HCEC 1CT (cell line): ENCODE measurements at regions not wholly inside any gene's neighbourhood (a gene's known extent, or its start where the extent isn't known, plus 50 kb on each side); places are given as distances from the start of the nearest gene placed in this dataset.

Experiments used
- DNase-seq: peaks from one replicate; pipeline ENCODE4 v3.0.0-alpha.2; 2017

DNA sequence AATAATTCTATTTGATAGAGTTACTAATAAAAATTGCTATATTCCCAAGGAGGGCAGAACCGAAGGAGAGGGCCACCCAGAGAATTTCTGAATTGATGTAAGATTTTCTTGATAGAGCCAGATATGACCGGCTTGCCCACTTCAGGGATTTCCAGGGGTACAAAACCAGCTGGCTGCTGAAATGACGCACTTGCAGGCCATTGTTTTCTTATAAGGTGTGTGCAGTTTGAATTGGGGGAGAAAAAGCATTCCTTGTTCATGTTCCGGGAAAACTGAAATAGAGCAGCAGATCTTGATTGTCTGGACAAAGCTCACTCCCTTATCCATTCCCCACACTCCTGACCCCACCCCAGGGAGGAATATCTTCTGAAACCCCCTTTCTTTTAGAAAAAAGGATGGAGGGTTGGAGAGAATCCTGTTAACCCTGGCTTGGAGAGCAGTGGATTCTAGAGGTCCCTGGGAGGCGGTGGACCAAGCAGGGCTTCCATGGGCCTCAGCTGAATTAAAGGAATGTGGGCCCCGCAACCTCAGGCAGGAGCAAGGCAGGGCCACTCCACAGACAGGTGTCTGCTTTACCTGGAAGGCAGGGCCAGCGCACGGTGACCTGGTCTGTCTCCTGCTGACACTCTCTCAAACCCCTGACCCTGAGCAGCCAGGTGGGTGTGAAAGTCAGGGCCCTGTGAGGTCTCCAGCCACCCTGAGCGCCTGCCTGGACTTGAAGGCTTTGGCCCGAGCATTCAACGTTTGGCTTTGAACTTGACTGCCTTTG, 96.4 kb downstream of the TMEM170B start:
- DNase-seq, result no peak

DNA sequence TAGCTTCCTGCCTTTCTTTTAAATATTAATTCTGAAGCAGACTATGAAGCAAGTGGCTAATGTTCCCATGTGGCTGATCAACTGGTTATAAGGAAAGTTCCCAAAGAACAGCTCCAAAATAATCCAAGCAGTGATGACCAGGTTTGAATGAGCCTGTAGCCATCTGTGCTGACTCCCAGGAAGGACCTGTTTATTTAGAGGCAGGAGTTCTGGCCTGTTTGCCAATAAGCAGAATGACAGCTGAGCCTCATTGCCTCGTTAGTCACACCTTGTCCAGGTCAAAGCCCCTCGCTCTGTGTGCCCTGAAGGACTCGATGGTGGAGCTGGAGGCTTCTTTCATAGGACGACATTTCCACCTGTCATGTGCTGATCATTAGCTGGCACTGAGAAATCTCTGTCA, 97.4 kb downstream of the TMEM170B start:
- DNase-seq, result no peak

DNA sequence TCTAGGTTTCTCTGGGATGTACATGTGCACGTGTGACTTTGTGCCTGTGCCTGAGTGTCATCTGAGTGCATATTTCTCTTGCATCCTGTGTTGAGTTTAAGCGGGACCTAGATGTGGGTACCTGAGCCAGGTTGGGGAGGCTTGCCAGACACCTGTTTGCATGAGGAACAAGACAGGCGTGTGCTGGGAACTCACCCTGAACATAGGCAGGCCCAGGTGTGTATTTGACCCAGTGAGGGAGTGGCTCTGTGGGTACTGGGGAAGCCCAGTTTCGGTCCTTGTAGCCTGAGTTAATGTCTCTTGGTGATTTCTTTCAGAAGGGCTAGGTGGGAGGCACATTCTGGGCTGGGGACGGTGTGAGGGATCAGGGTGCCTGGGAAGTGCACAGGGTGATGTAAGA, 98.6 kb downstream of the TMEM170B start:
- no peak for DNase-seq

DNA sequence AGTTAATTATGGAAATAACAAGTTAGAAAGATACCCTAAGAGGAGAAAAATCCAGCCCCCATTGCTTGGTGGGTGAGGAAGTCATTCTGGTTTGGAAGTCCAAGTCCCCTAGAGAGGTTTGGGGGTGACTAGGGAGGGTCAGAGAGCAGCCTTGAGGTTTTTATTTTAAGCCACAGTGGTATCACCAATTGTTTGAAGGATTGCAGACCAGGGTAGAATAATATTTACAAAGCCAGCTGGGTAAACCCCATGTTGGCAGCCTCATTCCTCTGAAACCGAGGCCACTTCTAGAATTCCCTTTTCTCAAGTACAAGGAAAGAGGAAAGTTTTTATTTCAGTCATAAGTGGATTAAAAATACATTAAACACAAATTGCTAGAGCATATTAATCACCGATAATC, 99.7 kb downstream of the TMEM170B start:
- no peak for DNase-seq

DNA sequence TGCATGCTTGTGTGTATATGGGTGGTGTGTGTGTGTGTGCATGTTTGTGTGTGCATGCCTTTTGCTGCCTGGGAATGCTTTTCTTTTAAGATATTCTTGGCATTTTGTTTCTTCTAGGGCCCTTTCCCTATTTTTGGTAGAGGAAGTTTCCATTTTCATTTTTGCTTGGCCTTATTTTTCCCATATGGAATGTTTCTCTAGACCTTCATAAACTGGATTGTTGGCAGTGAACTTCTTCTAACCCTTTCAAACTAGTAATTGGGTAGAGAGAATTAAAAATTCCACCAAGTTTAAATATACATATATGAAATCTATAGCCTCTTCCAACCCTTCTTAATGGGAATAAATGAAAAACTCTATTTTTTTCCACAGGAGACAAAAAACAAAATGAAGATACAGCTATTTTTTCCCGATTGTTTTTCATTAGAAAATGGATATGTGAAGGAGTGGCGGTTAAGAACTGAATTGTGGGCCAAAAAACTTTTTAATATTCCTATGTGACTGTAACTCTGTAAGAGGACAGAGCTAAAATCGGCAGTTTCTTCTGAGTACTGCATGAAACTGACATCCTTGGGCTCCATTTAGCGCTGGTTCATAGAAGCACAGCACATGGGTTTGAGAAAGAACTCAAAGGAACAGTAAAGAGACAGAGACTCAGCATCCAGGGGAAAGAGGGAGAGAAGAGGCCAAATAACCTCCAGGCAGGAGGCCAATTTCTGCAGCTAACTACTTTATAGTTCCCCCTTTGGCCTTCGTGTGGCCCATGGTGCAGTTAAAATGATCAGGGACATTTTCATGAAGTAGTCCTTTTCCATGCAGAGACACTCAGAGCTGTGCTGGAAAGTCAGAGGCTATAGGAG, 102.1 kb downstream of the TMEM170B start:
- DNase-seq, result no peak

DNA sequence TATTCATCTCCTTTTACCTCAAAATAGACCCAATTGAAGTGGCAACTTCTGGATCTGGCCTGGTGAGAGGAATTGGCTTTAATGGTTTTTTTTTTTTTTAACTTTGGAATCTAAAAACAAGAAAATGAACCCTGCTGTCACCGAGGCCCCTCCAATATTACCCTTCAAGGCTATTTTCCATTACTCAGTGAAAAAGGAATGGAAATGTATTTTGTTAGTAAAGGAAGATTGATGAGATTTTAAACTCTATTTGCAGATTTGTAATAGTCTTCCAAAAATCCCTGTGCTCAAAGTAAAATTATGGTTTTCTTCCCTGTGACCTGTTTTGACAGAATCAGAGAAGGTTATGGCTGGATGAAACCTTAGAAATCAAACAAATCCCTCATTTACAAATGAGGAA, 102.9 kb downstream of the TMEM170B start:
- DNase-seq, result no peak

DNA sequence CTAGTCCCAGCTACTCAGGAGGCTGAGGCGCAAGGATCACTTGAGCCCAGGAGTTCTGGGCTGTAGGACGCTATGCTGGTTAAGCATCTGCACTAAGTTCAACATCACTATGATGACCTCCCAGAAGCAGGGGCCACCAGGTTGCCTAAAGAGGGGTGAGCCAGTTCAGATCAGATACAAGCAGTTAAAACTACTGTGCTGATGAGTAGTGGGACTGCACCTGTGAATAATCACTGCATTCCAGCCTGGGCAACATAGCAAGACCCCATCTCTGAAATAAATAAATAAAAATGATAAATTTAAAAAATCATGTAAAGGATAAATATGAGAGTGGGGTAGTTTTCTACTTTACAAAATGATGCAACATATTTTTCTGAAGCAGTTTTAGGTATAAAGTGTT, 106.5 kb downstream of the TMEM170B start:
- no peak for DNase-seq

DNA sequence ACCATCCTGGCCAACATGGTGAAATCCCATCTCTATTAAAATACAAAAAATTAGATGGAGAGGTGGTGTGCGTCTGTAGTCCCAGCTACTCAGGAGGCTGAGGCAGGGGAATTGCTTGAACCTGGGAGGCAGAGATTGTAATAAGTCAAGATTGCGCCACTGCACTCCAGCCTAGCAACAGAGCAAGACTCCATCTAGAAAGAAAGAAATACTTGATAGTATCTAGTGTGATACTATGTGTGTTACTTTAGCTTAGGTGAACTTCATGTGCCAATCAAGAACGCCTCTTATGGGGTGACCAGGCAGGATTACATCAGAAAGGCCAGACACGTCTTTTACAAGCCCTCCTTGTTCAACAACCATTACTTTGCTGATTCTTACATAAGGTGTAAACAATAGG, 107.1 kb downstream of the TMEM170B start:
- DNase-seq, result no peak

DNA sequence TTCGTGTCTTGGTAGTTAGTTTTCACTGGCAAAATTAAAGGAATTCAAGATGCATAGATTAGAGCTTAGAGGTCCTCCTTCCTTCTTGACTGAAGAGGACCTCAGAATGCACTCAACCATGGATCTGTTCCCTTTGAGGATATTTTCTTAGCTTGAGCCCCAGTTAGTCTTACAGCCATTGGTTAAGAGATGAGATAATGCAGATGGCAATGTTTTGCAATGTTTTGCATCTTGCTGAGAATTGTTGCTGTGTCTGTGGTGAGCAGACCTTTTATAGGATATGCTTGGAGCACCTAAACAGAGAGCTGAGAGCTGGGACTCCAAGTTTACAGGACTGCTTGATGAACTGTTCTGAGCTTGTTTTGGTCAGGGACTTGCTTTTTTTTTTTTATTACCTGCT, 107.5 kb downstream of the TMEM170B start:
- DNase-seq, result no peak

DNA sequence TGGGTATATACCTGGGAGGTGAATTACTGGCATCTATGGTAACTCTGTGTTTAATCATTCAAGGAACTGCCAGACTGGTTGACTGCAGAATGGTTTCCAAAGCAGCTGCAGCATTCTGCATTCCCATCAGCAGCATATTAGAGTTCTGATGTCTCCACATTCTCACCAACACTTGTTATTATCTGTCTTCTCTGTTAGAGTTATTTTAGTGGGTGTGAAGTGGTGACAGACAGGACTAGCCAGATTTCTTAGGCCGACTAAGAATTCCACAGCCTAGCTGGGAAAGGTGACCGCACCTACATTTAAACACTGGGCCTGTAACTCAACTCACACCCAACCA, 110.9 kb downstream of the TMEM170B start:
- DNase-seq, result no peak

DNA sequence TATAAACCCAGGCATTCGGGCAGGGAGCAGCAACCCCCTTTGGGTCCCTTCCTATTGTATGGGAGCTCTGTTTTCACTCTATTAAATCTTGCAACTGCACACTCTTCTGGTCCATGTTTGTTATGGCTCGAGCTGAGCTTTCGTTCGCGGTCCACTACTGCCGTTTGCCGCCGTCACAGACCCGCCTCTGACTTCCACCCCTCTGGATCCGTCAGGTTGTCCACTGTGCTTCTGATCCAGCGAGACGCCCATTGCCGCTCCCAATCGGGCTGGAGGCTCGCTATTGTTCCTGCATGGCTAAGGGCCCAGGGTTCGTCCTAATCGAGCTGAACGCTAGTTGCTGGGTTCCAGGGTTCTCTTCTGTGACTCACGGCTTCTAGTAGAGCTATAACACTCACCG, 111.3 kb downstream of the TMEM170B start:
- DNase-seq, result no peak

DNA sequence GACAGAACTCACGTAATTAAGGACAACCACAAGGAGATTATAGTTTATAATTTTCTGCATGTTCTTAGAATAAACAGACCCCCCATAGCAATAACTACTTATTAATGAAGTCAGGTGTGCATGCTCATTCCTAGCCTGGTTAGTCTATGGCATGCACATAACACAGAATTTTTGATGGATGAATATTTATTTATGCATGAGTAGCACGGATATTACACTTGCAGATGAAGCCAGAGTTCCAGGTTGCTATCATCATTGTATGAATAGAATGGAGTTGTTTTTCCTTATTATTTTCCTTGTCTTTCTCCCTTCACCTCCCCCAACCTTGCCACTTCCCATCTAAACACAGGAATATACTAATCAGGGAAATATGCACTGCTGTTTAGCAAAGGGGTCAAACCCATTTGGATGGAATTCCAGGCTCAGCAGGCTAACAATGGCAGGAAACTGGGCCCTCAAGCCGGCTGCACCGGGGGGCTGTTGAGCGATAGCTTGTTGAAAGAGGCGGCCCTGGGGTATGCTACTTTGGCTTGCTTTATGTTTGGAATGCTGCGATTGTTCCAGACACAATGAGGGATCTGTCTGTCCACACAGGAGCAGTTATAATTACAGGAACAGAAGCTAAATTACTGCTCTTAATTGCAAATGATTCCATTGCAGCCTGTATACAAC, 112.6 kb downstream of the TMEM170B start:
- peak; percentile 87 for DNase-seq

DNA sequence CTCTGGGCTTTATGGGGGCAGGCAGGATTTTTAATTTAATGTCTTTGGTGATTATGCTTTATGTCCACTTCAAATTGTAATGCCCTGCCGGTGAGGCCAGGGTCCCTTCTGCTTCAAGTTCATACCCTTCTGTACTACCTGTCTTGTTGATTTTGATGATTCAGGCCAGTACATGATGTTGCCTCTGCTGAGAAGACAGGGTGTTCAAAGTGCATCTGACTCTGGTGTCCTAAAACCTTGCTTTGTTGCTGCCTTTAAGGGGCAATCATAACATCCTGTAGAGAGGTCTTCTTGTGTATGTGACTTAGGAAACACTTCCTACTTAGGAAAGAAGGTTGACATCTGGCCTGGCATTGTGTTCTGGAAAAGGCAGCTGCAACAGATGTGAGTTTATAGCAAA, 113.2 kb downstream of the TMEM170B start:
- peak; percentile 20 for DNase-seq

DNA sequence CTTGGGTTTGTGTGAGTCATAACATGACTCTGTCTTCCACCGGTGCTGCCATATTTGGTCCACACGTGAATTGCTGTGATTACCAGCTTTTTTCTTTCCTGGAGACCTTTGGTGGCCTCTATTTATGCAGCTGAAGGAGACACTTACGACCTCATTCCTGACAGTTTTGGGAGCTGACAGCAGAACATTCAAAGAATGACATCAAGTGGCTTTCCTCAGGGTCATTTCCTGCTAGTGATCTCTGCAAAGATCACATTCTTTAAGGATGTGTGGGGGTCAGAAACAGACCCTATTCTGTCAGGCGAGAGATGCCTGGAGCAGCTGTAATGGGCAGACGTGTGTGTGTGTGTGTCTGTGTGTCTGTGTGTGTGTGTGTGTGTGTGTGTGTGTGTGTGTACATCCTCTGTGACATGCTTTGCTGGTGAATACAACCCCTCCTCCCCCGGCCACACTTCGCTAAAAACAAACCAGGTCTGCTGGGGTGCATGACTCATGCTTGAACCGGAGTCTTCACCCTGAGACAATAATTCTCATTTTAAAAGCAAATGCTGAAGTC, 115.6 kb downstream of the TMEM170B start:
- peak; percentile 96 for DNase-seq

DNA sequence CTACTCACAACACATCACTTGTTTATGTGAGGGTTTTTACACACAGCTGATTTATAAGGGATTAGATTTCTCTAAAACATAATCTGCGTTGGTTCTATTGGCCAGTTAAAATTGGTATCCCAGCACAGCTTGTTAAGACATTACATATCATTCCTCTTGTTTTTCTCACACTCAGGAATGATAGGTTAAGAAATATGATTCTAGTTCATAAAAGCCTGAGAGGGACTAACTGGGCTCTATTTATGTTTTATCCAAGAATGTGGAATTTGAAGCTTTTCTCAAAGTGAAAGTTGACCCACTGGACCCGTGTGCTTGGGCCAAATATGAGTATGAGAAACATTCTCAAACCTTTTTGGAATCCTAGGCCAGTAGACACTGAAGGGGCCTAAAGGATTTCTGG, 117.3 kb downstream of the TMEM170B start:
- peak; percentile 62 for DNase-seq

DNA sequence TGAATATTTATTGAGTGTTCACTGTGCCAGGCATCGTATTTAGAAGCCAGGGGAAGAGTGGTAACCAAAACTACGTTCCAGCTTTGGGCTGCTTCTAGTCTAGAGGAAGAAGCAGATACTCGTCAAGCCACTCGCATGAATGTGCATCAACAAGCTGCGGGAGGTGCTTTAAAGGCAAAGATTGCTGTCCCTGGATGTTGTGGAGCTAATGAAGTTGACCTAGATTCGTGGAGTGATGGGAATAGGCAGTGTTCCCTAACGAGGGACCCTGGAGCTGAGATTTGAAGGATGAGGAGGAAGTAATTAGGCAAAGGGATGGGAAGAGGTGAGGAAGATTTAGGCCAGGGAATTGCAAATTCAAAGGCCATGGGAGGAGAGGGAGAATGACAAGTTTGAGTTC, 118.9 kb downstream of the TMEM170B start:
- no peak for DNase-seq

DNA sequence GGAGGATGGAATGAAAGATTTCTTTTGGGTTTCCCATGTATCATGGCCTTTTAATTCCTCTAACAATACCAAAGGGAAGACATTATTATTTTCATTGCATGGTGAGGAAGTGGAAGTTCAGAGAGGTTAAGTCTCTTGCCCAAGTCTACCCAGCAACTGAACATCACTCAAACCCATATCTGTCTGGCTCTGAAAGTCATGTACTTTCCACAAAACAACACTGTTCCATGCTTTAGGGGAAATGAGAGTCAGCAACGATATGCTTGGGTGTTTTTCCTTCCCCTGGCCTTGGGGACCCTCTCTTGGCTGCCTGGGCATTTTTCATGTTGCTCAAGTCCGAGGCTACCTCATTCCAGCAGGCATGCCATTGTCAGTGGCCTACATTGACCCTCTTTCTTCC, 118.8 kb downstream of the ADTRP start:
- DNase-seq, result no peak

DNA sequence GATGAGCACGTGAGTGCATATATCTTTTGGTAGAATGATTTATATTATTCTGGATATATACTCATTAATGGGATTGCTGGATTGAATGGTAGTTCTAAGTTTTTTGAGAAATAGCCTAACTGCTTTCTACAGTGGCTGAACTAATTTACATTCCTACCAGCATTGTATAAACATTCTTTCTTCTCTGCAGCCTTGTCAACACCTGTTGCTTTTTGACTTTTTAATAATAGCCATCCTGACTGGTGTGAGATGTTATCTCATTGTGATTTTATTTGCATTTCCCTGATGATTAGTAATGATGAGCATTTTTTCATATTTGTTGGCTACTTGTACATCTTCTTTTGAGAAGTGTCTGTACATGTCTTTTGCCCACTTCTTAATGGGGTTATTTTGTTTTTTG, 116.3 kb downstream of the ADTRP start:
- DNase-seq, result no peak

DNA sequence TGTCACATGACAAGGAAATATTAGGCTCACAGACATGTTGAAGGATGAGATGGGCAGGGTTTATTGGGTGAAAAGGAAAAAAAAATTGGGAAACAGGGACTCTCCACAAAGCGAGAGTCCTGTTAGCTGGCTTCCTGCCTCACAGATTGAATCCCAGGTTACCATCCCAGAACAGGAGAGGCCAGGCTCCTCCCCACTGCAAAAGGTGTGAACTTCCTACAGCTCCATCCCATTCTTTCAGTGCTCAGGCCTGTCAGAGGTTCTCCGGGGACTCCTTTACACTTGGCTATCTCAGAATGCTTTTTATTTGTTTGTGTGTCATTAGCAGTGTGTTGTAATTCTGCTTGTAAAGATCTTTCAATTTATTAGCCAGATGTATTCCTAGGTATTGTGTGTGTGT, 115.1 kb downstream of the ADTRP start:
- no peak for DNase-seq
